GM12864 (cell line): ENCODE measurements at regions not wholly inside any gene's neighbourhood (a gene's known extent, or its start where the extent isn't known, plus 50 kb on each side); places are given as distances from the start of the nearest gene placed in this dataset.

ENCODE experiments used
- DNase-seq: peaks from one replicate; pipeline ENCODE4 v3.0.0-alpha.2; 2011; ENCODE audit warnings: low read depth
- H3K4me3 ChIP-seq: 2 replicates; pipeline ENCODE4 v1.5.1; 2011; ENCODE audit warnings: mild to moderate bottlenecking, low read depth, low read length, control low read depth
- TF ChIP-seq, protein P1 (sequence below): IDR thresholded peaks from 2 replicates; pipeline ENCODE4 v1.5.1; 2011; ENCODE audit warnings: low read depth, mild to moderate bottlenecking, moderate library complexity, low read length, control low read depth, inconsistent platforms; ENCODE audit errors: missing control alignments

DNA sequence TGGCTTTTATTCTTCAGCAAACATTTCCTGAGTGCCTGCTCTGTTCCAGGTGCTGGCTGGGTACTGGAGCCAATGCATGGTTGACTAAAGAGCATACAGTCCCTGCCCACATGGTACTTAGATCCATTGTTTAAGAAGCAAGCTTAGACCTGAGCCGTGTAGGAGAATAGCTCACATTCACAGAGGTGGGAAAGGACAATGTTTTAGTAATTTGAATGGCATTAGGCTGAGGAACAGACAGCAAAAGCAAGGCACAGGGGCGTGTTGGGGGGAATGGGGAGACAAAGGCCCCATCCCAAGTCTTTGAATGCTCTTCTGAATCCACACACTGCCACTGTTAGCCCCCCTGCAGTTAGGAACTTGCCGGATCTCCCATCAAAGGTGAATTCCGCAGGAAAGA lies 388.2 kb upstream of the RGMA start:
- H3K4me3 ChIP-seq = no peak overlapping the region
- TF ChIP-seq, protein P1, sequence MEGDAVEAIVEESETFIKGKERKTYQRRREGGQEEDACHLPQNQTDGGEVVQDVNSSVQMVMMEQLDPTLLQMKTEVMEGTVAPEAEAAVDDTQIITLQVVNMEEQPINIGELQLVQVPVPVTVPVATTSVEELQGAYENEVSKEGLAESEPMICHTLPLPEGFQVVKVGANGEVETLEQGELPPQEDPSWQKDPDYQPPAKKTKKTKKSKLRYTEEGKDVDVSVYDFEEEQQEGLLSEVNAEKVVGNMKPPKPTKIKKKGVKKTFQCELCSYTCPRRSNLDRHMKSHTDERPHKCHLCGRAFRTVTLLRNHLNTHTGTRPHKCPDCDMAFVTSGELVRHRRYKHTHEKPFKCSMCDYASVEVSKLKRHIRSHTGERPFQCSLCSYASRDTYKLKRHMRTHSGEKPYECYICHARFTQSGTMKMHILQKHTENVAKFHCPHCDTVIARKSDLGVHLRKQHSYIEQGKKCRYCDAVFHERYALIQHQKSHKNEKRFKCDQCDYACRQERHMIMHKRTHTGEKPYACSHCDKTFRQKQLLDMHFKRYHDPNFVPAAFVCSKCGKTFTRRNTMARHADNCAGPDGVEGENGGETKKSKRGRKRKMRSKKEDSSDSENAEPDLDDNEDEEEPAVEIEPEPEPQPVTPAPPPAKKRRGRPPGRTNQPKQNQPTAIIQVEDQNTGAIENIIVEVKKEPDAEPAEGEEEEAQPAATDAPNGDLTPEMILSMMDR = no peak
- no peak for DNase-seq

DNA sequence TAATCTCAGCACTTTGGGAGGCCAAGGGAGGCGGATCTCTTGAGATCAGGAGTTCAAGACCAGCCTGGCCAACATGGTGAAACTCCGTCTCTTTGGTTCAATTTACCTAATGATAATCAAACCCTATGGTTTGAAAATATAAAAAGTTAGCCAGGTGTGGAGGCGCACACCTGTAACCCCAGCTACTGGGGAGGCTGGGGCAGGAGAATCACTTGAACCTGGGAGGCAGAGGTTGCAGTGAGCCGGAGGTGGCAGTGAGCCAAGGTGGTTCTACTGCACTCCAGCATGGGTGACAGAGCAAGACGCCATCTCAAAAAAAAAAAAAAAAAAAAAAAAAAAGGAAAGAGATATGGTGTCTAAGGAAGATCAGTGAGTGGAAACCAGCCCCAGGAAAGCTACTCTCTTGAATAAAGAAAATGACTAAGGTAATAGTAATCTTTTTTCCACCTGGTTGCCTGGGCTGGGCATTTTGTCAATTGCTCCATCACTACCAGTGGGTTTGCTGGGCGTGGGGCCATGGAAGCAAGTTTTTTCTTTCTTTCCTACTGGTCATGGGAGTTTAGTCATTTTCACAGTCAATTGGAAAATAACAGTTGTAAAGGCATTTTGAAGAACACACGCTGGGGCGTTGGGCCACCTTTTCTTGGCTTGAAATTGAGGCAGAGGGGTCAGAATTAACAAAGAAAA lies 387.6 kb upstream of the RGMA start:
- DNase-seq = no peak
- no peak overlapping the region for H3K4me3 ChIP-seq
- TF ChIP-seq, protein P1 = no peak

DNA sequence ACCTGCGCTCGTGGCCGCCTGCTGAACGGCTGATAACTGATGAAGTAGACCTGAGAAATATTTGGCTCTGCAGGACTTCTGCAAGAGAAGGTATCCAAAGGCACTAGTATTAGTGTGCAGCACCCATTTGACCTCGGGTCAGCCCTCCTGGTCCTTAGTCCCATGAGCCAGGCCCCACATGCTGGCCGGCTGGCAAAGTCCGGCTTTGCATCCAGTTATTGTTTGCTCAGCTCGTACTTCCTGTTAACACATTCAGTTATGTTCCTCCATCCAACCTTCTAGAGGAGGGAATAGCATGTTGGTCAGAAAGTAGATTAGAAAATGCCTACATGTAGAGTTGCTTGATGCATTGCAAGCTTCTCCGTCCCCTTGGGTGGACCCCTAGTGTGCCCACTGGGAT lies 385.7 kb upstream of the RGMA start:
- no peak overlapping the region for H3K4me3 ChIP-seq
- DNase-seq = no peak
- TF ChIP-seq, protein P1 = no peak

DNA sequence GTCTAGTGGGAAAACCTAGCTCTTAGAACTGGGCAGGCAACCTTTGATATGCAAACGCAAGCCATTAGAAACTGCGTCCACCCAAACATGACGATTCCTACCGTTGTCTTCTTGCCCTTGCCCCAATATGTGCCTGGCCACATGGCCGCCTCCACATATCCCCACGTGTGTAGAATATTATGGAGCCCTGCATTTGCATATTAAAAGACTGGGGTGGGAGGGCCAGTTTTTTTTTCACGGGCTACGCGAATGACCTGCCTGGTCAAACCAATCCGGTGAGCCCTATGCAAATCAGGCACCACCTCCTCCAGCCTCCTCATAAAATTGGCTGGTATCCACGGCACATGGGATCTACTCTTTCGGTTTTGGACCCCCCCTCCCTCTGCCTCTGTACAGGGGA lies 381.0 kb upstream of the RGMA start:
- TF ChIP-seq, protein P1 = no peak
- no peak overlapping the region for H3K4me3 ChIP-seq
- DNase-seq = no peak

DNA sequence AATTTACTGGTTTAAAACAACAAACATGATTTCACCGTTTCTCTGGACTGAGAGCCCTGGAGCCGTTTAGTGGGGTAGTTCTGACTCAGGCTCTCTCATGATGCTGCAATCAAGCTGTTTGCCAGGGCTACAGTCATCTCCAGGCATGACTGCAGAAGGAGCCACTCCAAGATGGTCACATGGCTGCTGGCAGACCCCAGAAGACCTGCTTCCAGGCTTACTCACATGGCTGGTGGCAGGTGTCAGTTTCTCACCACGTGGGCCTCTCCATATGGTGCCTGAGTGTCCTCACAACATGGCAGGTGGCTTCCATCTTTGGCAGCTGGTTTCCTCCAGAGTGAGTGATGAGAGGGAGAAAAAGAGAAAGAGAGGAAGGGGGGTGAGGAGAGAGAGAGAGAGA lies 378.3 kb upstream of the RGMA start:
- H3K4me3 ChIP-seq = no peak overlapping the region
- DNase-seq = no peak

DNA sequence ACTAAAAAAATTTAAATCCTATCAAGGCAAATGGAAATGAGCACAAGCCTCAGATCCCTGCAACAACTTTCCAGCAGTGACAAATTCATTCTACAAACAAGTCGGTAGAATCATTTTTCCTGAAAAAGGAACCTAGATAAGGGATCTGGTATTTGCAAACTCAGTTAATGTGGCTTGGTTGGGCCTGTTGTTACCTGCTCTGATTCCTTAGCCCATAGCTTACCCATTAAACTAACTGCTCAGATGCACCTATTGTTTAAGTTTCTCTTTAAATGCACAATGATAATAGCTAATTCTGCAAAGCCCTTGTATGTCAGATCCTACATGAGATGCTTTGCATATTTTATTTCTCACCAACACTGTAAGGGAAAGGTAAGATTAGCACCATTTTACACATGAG lies 377.4 kb upstream of the RGMA start:
- no peak for DNase-seq
- TF ChIP-seq, protein P1 = no peak
- H3K4me3 ChIP-seq = no peak overlapping the region

More for the DNA sequence above, 378.3 kb upstream of the RGMA start:
- TF ChIP-seq, protein P1 = no peak

DNA sequence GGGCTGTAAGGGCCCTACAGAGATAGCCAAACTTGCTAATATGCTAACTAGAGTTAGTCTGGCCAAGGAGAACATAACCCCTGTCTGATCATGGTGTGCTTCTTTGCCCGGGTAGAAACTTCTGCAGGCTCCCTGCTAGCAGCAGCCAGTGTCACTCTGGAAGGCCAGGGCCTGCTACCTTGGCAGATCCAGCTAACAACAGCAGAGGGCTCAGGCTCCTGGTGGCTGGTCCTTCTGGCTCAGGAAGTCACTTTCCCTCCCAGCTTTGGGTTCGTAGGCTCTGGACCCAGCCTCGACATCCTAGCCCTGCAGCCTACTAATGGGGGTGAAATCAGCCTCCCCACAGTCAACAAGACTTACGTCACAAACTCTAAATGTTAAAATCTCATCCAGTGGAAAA lies 373.7 kb upstream of the RGMA start:
- H3K4me3 ChIP-seq = no peak overlapping the region
- TF ChIP-seq, protein P1 = no peak
- no peak for DNase-seq
